ENCODE measurements at regions not wholly inside any gene's neighbourhood (a gene's known extent, or its start where the extent isn't known, plus 50 kb on each side); places are given as distances from the start of the nearest gene placed in this dataset.

DNA sequence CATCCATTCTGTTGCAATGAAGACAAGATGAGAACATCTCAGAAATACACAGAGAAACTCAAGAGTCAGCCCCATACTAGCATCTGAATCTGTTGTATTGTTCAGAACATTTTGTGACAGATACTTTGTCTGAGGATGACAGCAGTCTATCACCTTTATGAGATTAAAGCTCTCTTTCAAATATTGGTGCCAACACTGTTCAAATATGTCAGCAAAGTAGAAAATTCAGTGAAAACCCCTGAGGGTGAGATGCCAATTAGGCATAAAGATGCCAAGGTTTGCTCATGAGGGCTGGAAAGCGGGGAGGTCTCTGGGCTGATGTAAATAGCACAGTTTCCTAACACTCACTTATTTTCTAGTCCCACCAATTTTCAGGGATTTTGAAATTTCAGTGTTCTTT, 1054.2 kb upstream of the CRIM1 start:
- H3K4me3 ChIP-seq (ENCODE audit: control insufficient read depth, low read depth, low read length): no peak overlapping the region
- TF ChIP-seq, protein P1, sequence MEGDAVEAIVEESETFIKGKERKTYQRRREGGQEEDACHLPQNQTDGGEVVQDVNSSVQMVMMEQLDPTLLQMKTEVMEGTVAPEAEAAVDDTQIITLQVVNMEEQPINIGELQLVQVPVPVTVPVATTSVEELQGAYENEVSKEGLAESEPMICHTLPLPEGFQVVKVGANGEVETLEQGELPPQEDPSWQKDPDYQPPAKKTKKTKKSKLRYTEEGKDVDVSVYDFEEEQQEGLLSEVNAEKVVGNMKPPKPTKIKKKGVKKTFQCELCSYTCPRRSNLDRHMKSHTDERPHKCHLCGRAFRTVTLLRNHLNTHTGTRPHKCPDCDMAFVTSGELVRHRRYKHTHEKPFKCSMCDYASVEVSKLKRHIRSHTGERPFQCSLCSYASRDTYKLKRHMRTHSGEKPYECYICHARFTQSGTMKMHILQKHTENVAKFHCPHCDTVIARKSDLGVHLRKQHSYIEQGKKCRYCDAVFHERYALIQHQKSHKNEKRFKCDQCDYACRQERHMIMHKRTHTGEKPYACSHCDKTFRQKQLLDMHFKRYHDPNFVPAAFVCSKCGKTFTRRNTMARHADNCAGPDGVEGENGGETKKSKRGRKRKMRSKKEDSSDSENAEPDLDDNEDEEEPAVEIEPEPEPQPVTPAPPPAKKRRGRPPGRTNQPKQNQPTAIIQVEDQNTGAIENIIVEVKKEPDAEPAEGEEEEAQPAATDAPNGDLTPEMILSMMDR (IDR thresholded peaks at IDR 0.05; ENCODE audit: control insufficient read depth, insufficient read depth, low read depth, low read length, missing control alignments): no peak
- DNase-seq (ENCODE audit: low read depth): no peak

DNA sequence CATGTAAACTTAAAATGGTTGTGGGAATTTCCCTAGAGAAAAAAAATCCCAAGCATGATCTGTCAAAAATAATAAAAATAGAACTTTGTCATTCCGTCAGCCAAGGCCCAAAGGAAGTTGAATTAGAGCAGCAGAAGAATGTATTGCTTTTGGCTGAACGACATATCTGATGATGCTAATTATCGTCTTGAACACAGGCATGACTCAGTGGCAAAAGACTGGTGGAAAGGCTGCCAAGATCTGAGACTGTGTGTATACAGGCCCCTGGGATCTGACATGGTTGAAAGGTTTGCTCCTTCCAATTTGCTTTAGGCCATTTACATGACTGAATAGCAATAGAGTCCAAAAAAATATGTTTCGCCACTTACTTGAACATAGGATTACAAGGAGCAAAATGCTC, 1057.1 kb upstream of the CRIM1 start:
- H3K4me3 ChIP-seq (ENCODE audit: control insufficient read depth, low read depth, low read length): no peak overlapping the region
- no peak for DNase-seq (ENCODE audit: low read depth)
- TF ChIP-seq, protein P1 (IDR thresholded peaks at IDR 0.05; ENCODE audit: control insufficient read depth, insufficient read depth, low read depth, low read length, missing control alignments): no peak

DNA sequence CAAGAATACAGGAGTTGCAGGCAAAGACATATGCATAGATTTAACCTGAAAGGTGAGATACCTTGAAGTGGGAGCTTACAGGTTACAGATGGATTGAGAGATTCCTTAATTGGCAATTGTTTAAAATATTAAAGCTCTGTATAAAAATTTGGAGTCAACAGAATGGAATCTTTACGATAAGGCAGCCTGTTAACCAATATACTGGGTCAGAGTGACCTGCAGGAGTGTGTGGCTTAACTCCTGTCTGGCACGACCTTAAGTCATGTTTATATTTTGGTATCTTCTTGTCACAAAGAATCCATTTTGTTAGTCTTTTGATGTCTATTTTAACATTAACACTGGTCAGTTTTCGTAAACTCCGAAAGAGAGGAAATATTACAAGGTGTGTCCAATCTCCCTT, 1058.2 kb upstream of the CRIM1 start:
- TF ChIP-seq, protein P1 (IDR thresholded peaks at IDR 0.05; ENCODE audit: control insufficient read depth, insufficient read depth, low read depth, low read length, missing control alignments): no peak
- H3K4me3 ChIP-seq (ENCODE audit: control insufficient read depth, low read depth, low read length): no peak overlapping the region
- no peak for DNase-seq (ENCODE audit: low read depth)

DNA sequence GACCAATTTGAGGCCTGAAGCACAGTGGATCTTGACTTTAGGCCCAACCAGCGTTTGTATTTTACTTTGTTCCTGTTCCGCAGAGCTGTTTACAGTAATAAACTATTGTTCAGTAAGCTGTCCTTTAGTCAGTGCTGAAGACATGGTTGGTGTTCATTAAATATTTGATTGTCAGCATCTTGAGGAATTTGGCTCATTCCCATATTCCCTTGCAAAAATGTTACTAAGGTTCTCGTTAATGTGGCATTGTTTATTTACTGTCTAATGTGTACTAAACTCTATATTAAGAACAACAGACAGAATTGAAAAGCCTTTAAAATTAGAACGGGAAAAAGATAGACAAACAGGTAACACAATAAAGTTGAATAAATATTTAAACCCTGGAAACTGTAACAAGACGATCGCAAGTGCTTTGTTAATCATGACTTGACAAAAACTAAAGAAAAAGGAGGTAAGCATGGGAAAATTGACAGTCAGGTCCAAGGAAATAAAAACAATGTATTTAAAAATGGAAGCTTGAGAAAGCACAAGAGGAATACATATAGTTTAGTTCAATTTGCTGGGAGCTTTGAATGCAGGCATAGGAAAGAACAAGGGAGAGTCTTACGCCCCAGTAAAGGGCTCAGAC, 1060.8 kb upstream of the CRIM1 start:
- TF ChIP-seq, protein P1 (IDR thresholded peaks at IDR 0.05; ENCODE audit: control insufficient read depth, insufficient read depth, low read depth, low read length, missing control alignments): no peak
- no peak for DNase-seq (ENCODE audit: low read depth)
- no peak overlapping the region for H3K4me3 ChIP-seq (ENCODE audit: control insufficient read depth, low read depth, low read length)

DNA sequence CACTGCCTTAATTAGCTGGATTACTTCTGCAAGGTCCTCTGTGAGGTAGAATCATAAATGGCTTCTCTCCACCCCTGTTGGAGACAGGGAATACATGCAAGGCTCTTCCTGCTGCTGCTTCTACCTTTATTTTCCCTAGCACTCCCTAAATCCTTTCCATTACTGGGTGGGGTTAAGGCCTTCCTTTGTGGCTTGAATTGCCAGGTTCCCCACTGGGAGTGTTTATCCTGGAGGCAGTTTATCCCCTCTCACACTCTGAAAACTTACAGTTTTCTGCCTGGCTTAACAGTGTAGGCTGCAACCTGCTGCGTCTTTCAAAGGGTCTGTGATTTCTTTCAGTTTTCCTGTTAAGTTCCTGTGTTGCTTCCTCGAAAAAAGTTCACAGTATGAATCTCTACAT, 1062.3 kb upstream of the CRIM1 start:
- no peak for DNase-seq (ENCODE audit: low read depth)
- H3K4me3 ChIP-seq (ENCODE audit: control insufficient read depth, low read depth, low read length): no peak overlapping the region
- TF ChIP-seq, protein P1 (IDR thresholded peaks at IDR 0.05; ENCODE audit: control insufficient read depth, insufficient read depth, low read depth, low read length, missing control alignments): no peak

DNA sequence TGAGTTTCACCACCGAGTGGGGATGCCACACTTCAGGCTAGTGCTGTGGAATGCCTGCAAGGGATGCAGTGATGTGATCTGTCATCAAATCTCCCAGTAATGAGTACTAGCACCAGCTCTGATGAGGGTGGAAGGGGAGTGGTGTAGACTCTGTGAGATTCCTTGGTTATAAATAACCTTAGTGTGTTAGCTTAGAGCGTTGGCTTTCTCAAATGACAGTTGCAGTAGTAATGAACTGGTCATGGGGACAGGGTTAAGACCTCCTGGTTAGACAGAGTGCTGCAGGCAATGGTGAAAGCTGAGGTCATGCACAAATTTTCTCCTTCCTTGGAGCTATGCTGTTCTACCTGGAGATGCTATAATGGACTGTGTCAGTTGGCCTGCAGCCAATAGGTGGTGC, 1063.4 kb upstream of the CRIM1 start:
- no peak overlapping the region for H3K4me3 ChIP-seq (ENCODE audit: control insufficient read depth, low read depth, low read length)
- TF ChIP-seq, protein P1 (IDR thresholded peaks at IDR 0.05; ENCODE audit: control insufficient read depth, insufficient read depth, low read depth, low read length, missing control alignments): no peak
- DNase-seq (ENCODE audit: low read depth): no peak

DNA sequence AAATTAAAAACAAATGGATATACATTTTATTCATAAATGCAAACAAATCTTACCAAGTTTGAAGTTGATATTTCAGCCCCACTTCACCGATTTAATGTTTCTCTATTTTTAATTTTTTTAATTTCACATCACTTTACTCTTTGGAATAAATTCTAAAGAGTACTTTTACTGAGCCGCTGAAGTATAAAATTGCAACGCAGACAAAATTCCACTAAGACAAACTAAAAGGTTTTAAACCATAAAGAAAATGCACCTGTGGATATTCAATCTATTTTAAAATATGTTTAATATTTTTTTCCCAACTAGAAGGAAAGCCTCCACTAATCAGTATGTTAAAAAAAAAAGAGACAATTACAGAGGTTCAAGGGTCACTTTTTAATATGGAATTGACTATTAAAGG, 1073.9 kb upstream of the CRIM1 start:
- TF ChIP-seq, protein P1 (IDR thresholded peaks at IDR 0.05; ENCODE audit: control insufficient read depth, insufficient read depth, low read depth, low read length, missing control alignments): no peak
- H3K4me3 ChIP-seq (ENCODE audit: control insufficient read depth, low read depth, low read length): no peak overlapping the region

More for the DNA sequence above, 1073.9 kb upstream of the CRIM1 start:
- no peak for DNase-seq (ENCODE audit: low read depth)
